Fibroblast of upper back skin (primary cell): ENCODE measurements at regions not wholly inside any gene's neighbourhood (a gene's known extent, or its start where the extent isn't known, plus 50 kb on each side); places are given as distances from the start of the nearest gene placed in this dataset.
"Not testable (repeated sequence)": the region's sequence is repeated elsewhere in the genome, so short reads cannot be mapped to it uniquely, and the experiment has no call there.

Experiments
- DNase-seq: peaks from one replicate; pipeline ENCODE4 v3.0.0-alpha.2; 2013

- DNase-seq, result no peak
Measured at GRCh38 chr20:55014766-55015165, 539.4 kb downstream of the DOK5 start.

DNA sequence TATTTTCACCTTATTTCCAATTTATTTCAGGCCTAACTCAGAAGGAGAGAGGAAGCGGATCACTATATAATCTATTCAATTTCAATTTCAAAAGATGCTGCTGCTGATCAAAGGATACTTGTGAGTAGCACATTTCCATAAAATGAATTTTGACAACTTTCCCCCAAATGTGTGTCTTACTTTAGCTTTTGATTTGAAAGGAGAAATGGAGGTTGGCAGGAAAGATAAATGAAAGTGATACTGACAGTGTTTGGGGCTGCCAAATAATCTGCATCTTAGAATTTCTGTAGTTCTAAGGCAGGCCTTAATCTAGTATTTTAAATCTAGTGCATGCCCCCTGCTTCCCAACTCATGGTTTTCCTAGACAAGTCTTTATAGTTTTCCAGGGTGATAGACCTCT lies 535.4 kb downstream of the DOK5 start:
- no peak for DNase-seq

DNA sequence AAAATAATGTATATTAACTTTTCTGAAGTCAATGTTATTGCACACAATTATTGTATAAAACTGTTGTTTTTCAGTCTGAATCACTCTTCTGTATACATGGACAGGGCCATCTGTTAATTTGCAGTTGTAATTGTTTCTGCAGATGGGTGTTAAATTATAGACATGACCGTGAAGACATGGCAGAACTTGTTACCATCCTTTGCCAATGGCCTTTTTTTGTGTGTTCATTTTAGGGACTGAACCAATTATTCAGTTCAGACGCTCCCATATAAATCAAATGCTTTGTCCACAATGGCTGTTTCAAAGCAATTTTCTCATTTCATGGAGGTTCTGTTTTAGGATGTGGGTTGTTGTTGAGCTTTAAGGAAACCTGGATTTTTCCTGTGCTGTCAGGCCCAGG lies 533.7 kb downstream of the DOK5 start:
- no peak for DNase-seq

- peak; percentile 2 for DNase-seq
Measured at GRCh38 chr20:55004044-55004443, 528.7 kb downstream of the DOK5 start.

- DNase-seq, result no peak
Measured at GRCh38 chr20:54995553-54995952, 520.2 kb downstream of the DOK5 start.

DNA sequence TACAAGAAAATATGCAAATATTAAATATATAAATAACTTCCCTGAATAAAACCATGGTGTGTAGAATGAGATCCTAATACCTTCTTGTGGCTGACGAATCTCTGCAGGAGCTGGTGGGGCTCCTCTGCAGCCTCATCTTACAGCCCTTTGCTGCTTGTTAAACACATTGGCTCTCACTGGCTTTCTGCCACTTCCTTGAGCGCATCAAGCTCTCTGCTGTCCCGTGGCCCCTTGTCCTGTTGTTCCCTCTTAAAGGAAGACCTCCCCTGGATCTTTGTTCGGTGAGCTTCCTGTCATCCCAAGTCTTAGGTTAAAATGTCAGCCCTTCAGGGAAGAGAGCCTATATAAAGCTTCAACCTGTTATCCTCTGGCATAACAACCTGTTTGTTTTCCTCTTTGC lies 519.6 kb downstream of the DOK5 start:
- DNase-seq, result no peak

GRCh38 chr20:54985091-54985490 lies 509.7 kb downstream of the DOK5 start:
- DNase-seq, result no peak

- DNase-seq, result no peak
Measured at GRCh38 chr20:54984104-54984448, 508.7 kb downstream of the DOK5 start.

DNA sequence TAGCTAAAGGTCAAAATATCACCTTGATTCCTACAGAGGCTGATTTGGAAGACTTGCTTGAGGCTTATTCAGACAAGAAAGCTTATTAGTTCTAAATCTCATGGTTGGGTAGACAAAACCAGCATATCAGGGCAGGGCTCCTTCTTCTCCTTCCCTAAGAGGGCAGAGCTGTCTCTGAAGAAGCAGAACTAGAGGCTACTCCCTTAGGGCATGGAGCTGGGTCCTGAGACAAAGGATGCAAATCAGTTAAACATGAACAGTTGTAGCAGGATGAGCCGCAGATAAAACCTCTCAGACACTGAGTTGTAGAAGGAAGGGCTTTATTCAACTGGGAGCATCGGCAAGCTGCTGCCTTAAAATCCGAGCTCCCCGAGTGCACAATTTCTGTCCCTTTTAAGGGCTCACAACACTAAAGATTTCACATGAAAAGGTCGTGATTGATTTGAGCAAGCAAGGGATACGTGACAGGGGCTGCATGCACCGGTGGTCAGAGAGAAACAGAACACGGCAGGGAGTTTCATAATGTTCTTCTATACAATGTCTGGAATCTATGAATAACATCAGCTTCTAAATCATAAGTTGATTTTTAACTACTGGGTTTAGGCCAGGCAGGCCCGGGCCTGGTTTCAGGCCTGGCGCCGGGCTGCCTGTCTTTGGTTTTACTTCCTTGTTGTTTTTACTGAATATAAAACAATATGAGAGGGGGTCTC lies 508.2 kb downstream of the DOK5 start:
- DNase-seq, result not testable (repeated sequence)

DNA sequence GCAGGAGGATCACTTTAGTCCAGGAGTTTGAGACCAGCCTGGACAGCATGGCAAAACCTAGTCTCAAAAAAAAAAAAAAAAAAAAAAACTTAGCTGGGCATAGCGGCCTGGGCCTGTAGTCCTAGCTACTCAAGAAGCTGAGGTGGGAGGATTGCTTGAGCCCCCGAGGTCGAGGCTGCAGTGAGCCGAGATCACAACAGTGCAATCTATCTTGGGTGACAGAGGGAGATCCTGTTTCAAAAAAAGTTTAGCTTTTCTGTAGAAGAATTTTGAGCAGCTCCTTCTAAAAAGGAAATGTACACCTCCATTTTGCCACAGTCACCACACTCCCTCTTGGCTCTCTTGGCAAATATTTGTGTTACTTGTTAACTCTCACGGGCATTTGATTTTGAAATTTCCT lies 505.8 kb downstream of the DOK5 start:
- DNase-seq, result no peak

DNA sequence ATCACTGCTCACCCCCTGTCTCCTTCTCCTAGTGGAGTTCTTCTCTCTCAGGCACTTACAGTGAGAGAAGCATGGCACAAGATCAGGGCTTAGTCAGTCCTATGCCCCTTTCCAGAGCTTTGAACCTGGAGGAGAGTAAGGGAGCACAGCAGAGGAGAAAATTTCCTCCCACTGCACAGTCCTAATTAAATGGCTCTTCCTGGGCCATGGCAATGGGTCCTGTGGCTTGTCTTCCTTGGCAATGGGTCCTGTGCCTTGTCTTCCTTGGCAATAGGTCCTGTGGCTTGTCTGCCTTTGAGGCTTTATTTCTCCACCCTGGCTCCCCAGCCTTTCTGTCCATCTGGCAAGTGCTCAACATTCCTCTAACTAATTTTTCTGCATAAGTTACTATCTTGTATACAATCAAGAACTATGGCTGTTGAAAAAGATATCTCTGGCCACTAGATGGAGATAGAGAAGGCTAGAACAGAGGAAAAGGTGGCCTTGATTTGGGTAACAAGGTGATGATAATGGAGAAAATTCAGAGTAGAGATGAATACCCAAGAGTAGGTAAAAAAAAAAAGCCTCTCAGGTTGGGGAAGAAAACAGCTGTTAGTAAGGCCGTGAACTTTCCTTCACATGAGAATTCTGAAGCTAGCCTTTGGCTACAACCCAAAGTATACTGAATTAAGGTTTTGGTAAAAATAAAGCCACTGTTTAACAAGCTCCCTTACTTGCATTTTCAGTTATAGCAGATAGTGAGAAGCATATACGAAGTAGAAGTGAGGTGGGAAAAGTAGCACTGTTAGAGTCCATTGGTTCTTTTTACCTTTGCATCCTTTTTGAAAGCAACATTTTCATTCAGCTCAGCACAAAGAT lies 504.9 kb downstream of the DOK5 start:
- DNase-seq, result peak; percentile 24

GRCh38 chr20:54950304-54950703 lies 474.9 kb downstream of the DOK5 start:
- no peak for DNase-seq

DNA sequence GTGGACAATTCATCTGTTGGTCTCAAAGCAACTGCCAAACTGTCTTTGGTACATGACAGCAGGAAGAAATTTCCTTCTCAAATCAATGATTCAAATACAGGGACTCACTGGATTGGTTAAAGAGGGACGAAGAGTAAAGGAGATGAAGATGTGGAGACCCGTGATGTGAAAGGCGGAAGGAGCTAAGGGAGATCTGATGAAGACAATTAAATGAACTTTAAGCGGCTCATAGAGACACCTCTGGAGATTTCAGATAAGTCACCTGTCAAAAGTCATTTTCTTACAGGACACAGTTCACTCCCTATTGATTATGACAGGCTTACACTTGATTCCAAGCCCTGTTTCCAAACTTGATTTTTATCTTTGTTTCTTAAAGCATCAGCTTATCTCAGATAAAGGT lies 466.3 kb downstream of the DOK5 start:
- no peak for DNase-seq

GRCh38 chr20:54940522-54940921 lies 465.1 kb downstream of the DOK5 start:
- DNase-seq, result no peak

GRCh38 chr20:54938707-54939106 lies 463.3 kb downstream of the DOK5 start:
- DNase-seq, result peak; percentile 5

DNA sequence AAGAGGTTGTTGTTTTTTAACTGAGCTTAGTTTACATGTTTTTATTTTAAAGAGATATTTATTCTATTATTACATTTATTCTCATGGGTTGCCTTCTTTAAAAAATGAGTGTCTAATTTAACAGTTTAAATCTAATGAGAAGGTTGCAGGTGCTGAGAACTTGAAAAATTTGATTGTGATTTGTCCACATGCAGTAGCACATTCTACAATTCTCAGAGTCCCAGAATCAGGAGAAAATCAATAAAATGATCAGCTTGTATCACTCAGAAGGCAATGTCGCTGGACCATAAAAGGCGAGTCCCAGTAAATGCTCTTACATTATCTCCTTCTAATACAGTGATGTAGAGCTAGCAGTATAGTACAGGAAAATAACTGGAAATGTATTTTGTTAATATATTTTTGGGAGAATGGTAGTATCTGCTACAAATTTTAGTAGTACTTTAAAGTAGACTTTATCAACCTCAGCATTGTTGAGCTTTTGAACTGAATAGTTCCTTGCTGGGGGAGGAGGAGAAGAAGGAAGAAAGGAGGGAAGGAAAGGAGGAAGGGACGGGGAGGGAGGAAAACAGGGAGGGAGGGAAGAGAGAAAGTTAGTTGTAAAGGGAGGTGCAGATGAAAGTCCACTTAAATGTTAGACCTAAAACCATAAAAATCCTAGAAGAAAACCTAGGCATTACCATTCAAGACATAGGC lies 458.0 kb downstream of the DOK5 start:
- no peak for DNase-seq

GRCh38 chr20:54929191-54929590 lies 453.8 kb downstream of the DOK5 start:
- no peak for DNase-seq

- no peak for DNase-seq
Measured at GRCh38 chr20:54928564-54928963, 453.2 kb downstream of the DOK5 start.

DNA sequence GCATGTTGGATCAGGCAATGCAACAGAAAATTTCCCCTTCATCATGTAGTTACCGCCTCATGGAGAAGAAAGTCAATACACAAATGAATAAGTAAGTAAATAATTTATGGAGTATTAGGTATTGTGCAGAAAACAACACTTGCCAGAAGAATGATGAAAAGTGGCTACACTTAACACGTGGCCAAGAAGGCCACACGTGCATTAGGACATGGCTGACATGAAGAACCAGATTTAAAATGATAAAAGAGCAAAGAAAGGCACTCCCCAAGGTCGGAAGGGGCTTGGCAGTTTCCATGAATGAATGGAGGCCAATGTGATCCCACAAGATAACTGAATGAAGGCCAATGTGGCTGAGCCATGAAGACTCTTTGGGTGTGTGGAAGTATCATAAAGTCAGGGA lies 447.2 kb downstream of the DOK5 start:
- DNase-seq, result no peak

DNA sequence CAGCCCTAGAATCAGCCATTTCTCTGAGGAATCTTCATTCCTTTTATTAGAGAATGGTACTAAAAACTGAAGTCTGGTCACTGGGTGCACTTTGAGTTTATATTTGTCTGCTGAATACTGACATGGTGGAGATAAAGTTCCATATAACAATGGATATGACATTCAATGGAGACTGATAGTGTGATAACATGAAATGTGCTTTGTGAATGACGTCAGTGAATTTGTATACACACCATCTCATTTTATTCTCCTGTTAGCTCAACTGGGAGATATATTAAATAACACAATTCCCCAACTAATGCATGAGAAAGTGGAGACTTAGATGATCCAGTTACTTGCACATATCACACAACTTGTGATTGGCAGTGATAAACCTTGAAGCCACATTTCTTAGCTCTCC lies 446.7 kb downstream of the DOK5 start:
- no peak for DNase-seq

GRCh38 chr20:54920491-54920890 lies 445.1 kb downstream of the DOK5 start:
- no peak for DNase-seq

DNA sequence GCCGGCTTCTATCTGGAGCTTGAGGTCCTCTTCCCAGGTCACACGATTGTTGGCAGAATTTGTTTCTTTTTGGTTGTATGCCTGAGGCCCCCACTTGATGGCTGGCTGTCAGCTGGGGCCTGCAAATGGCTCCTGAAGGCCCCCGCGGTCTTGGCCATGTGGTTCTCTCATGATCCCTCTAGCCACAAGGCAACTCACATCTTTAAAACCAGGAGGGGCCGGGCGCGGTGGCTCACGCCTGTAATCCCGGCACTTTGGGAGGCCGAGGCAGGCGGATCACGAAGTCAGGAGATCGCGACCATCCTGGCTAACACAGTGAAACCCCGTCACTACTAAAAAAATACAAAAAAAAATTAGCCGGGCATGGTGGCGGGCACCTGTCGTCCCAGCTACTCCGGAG lies 443.6 kb downstream of the DOK5 start:
- not testable (repeated sequence) for DNase-seq

- no peak for DNase-seq
Measured at GRCh38 chr20:54914995-54915394, 439.6 kb downstream of the DOK5 start.

DNA sequence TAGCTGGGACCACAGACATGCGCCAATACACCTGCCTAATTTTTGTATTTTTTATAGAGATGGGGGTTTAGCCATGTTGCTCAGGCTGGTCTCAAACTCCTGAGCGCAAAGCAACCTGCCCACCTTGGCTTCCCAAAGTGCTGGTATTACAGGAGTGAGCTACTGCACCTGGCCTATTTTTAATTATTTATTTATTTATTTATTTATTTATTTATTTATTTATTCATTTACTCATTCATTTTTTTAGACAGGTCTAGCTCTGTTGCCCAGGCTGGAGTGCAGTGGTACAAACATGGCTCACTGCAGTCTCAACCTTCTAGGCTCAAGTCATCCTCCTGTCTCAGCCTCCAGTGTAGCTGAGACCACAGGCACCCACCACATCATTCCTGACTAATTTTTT lies 434.3 kb downstream of the DOK5 start:
- no peak for DNase-seq
